H9 (cell line): ENCODE measurements at regions not wholly inside any gene's neighbourhood (a gene's known extent, or its start where the extent isn't known, plus 50 kb on each side); places are given as distances from the start of the nearest gene placed in this dataset.

Experiments used
- DNase-seq: peaks from one replicate; pipeline ENCODE4 v3.0.0-alpha.2; 2017
- H2AFZ ChIP-seq: one replicate; pipeline ENCODE4 v1.6.1; 2013; ENCODE audit warnings: mild to moderate bottlenecking, low read length, control low read depth, moderate library complexity
- H2AK5ac ChIP-seq: 2 replicates; pipeline ENCODE4 v1.6.1; 2013; ENCODE audit warnings: low read length, control low read depth, mixed read lengths; ENCODE audit not compliant: insufficient read length
- H2BK120ac ChIP-seq: one replicate; pipeline ENCODE4 v1.6.1; 2013; ENCODE audit warnings: low read depth, mild to moderate bottlenecking, low read length, control low read depth, inconsistent platforms; ENCODE audit not compliant: poor library complexity, severe bottlenecking
- H2BK12ac ChIP-seq: 2 replicates; pipeline ENCODE4 v1.6.1; 2013; ENCODE audit warnings: low read length, control low read depth, mixed read lengths, low read depth; ENCODE audit not compliant: insufficient read length
- H2BK15ac ChIP-seq: 2 replicates; pipeline ENCODE4 v1.6.1; 2013; ENCODE audit warnings: low read depth, low read length, control low read depth
- H2BK20ac ChIP-seq: one replicate; pipeline ENCODE4 v1.6.1; 2013; ENCODE audit warnings: low read depth, mild to moderate bottlenecking, low read length, control low read depth, inconsistent platforms; ENCODE audit not compliant: poor library complexity, severe bottlenecking
- H2BK5ac ChIP-seq: 2 replicates; pipeline ENCODE4 v1.6.1; 2013; ENCODE audit warnings: low read length, control low read depth, mixed read lengths; ENCODE audit not compliant: insufficient read length
- H3K14ac ChIP-seq: 2 replicates; pipeline ENCODE4 v1.6.1; 2013; ENCODE audit warnings: low read length, control low read depth; ENCODE audit not compliant: insufficient read depth
- H3K18ac ChIP-seq: 2 replicates; pipeline ENCODE4 v1.6.1; 2013; ENCODE audit warnings: low read depth, mild to moderate bottlenecking, mixed read lengths, low read length, control low read depth; ENCODE audit not compliant: insufficient read length
- H3K23ac ChIP-seq: 2 replicates; pipeline ENCODE4 v1.6.1; 2013; ENCODE audit warnings: low read length, control low read depth, mixed read lengths, low read depth; ENCODE audit not compliant: insufficient read length
- H3K23me2 ChIP-seq: 2 replicates; pipeline ENCODE4 v1.6.1; 2013; ENCODE audit warnings: low read depth, mild to moderate bottlenecking, mixed read lengths, low read length, control low read depth; ENCODE audit not compliant: insufficient read length, poor library complexity, severe bottlenecking
- H3K27ac ChIP-seq: 2 replicates; pipeline ENCODE4 v1.5.1; 2013; ENCODE audit warnings: low read length, control low read depth, mixed read lengths, low read depth; ENCODE audit not compliant: insufficient read length
- H3K27me3 ChIP-seq: 2 replicates; pipeline ENCODE4 v1.6.1; 2013; ENCODE audit warnings: low read length, control low read depth, inconsistent platforms; ENCODE audit not compliant: insufficient read depth
- H3K4ac ChIP-seq: 2 replicates; pipeline ENCODE4 v1.6.1; 2013; ENCODE audit warnings: low read depth, mild to moderate bottlenecking, control low read depth, inconsistent platforms, low read length, moderate library complexity
- H3K4me1 ChIP-seq: 2 replicates; pipeline ENCODE4 v1.6.1; 2013; ENCODE audit warnings: low read length, control low read depth, inconsistent platforms; ENCODE audit not compliant: insufficient read depth
- H3K4me2 ChIP-seq: 2 replicates; pipeline ENCODE4 v1.6.1; 2013; ENCODE audit warnings: low read length, control low read depth, mixed read lengths; ENCODE audit not compliant: insufficient read length, insufficient read depth
- H3K56ac ChIP-seq: 2 replicates; pipeline ENCODE4 v1.6.1; 2013; ENCODE audit warnings: low read depth, mild to moderate bottlenecking, mixed read lengths, low read length, control low read depth; ENCODE audit not compliant: insufficient read length
- H3K79me1 ChIP-seq: 2 replicates; pipeline ENCODE4 v1.6.1; 2013; ENCODE audit warnings: low read depth, mild to moderate bottlenecking, moderate library complexity, low read length, control low read depth, inconsistent platforms; ENCODE audit not compliant: insufficient read depth, poor library complexity, severe bottlenecking
- H3K79me2 ChIP-seq: 2 replicates; pipeline ENCODE4 v1.6.1; 2013; ENCODE audit warnings: low read length, control low read depth, inconsistent platforms; ENCODE audit not compliant: insufficient read depth
- H3K9ac ChIP-seq: 2 replicates; pipeline ENCODE4 v1.6.1; 2013; ENCODE audit warnings: low read length, control low read depth, mixed read lengths; ENCODE audit not compliant: insufficient read length; ENCODE audit errors: extremely low read depth
- H3K9me3 ChIP-seq: one replicate; pipeline ENCODE4 v1.6.1; 2013; ENCODE audit warnings: low read depth, low read length, inconsistent platforms; ENCODE audit not compliant: control insufficient read depth
- H3T11ph ChIP-seq: one replicate; pipeline ENCODE4 v1.6.1; 2013; ENCODE audit warnings: mild to moderate bottlenecking, low read length, control low read depth, inconsistent platforms
- H4K20me1 ChIP-seq: one replicate; pipeline ENCODE4 v1.6.1; 2013; ENCODE audit not compliant: control insufficient read depth, insufficient read length, insufficient read depth
- H4K5ac ChIP-seq: 2 replicates; pipeline ENCODE4 v1.6.1; 2013; ENCODE audit warnings: low read depth, mild to moderate bottlenecking, mixed read lengths, low read length, control low read depth; ENCODE audit not compliant: insufficient read length
- H4K8ac ChIP-seq: replicated peaks from 2 replicates; pipeline ENCODE4 v1.6.1; 2013; ENCODE audit warnings: low read length, control low read depth, mixed read lengths, low read depth; ENCODE audit not compliant: insufficient read length
- H4K91ac ChIP-seq: 2 replicates; pipeline ENCODE4 v1.6.1; 2013; ENCODE audit warnings: low read depth, mild to moderate bottlenecking, moderate library complexity, mixed read lengths, low read length, control low read depth; ENCODE audit not compliant: insufficient read length
- H3K27ac Mint-ChIP-seq, 3 experiments: 2 replicates in 2 of 3; 3 replicates in 1 of 3; pipeline ENCODE4 v1.8.0; 2020 to 2021; ENCODE audit warnings: mixed read lengths in 3 of 3, mild to moderate bottlenecking in 1 of 3, moderate library complexity in 1 of 3
- H3K27me3 Mint-ChIP-seq: 2 replicates; pipeline ENCODE4 v1.8.0; 2021; ENCODE audit warnings: low read depth, mild to moderate bottlenecking, moderate library complexity, mixed read lengths
- H3K36me3 Mint-ChIP-seq, 3 experiments: 2 replicates in 2 of 3; 3 replicates in 1 of 3; pipeline ENCODE4 v1.8.0; 2020 to 2021; ENCODE audit warnings: low read depth in 3 of 3, mixed read lengths in 3 of 3; ENCODE audit not compliant: insufficient read depth in 1 of 3
- H3K4me1 Mint-ChIP-seq, 2 experiments: 2 replicates each; pipeline ENCODE4 v1.8.0; 2020; ENCODE audit warnings: mixed read lengths in 2 of 2
- H3K4me3 Mint-ChIP-seq, 2 experiments: 2 replicates in 1 of 2; 3 replicates in 1 of 2; pipeline ENCODE4 v1.8.0; 2020 to 2021; ENCODE audit warnings: mild to moderate bottlenecking in 2 of 2, mixed read lengths in 2 of 2, moderate library complexity in 1 of 2
- H3K9me3 Mint-ChIP-seq, 2 experiments: 2 replicates in 1 of 2; 3 replicates in 1 of 2; pipeline ENCODE4 v1.8.0; 2020; ENCODE audit warnings: mild to moderate bottlenecking in 2 of 2, mixed read lengths in 2 of 2, moderate library complexity in 1 of 2
- CTCF ChIP-seq: fragments of 200-600 bp; sonication (generic); conservative IDR thresholded peaks from 3 replicates; pipeline ENCODE4 v1.8.0; 2021; ENCODE audit warnings: antibody characterized with exemption, mild to moderate bottlenecking
- WGBS: extraction: QIAGEN DNeasy Blood & Tissue Kit; methylation state at CpG from one replicate; pipeline ENCODE4 v1.1.7; 2013; ENCODE audit warnings: missing lambda C conversion rate, low lambda C conversion rate, mixed read lengths; ENCODE audit not compliant: insufficient read length; ENCODE audit errors: extremely low coverage; 5-methylcytosine and 5-hydroxymethylcytosine counted together

GRCh38 chr16:10296956-10297340 is 88.9 kb upstream of the ATF7IP2 start:
- Mint-ChIP-seq H3K27me3 (no peaks in the 10 kb centered on the region; the same call in none of the 2 replicates), H3K4me1 (peaks cover 15 to 16% of the 10 kb centered on the region in 2 experiments), H3K27ac (no peak overlapping the region), H3K4me3 (no peak overlapping the region), H3K36me3 (peaks cover 8 to 30% (median 20%) of the 10 kb centered on the region in 3 experiments), H3K9me3 (peaks cover 26 to 33% of the 10 kb centered on the region in 2 experiments)
- Histone ChIP-seq H2AFZ (no peak overlapping the region), H3K79me2 (no peaks in the 10 kb centered on the region), H2BK12ac (no peak overlapping the region), H3K27ac (no peak overlapping the region), H3K4ac (no peak overlapping the region), H3K9ac (no peak overlapping the region), H2BK15ac (no peak overlapping the region), H2BK20ac (no peak overlapping the region), H4K5ac (no peak overlapping the region), H3K79me1 (no peaks in the 10 kb centered on the region), H3K23me2 (no peaks in the 10 kb centered on the region), H4K8ac (no peak overlapping the region), H2BK120ac (no peak overlapping the region), H3K9me3 (peaks cover 10% of the 10 kb centered on the region), H3K14ac (no peak overlapping the region), H2AK5ac (no peak overlapping the region), H3K23ac (no peak overlapping the region), H4K91ac (no peak overlapping the region), H3K18ac (no peak overlapping the region), H4K20me1 (no peaks in the 10 kb centered on the region), H3T11ph (no peak overlapping the region), H3K4me1 (no peaks in the 10 kb centered on the region), H3K4me2 (no peak overlapping the region), H3K56ac (no peak overlapping the region), H2BK5ac (no peak overlapping the region), H3K27me3 (no peaks in the 10 kb centered on the region)
- DNase-seq: no peak
- no peak for TF ChIP-seq CTCF
- WGBS: no CpG with 5 or more reads among the region's 7 CpGs
